Upper lobe of left lung (tissue), 4 donors: ENCODE measurements at regions not wholly inside any gene's neighbourhood (a gene's known extent, or its start where the extent isn't known, plus 50 kb on each side); places are given as distances from the start of the nearest gene placed in this dataset.

Experiments
- POLR2A ChIP-seq, 4 donors: fragments of 450-650 bp; IDR thresholded peaks; one replicate each; pipeline ENCODE4 v1.5.1; 2016 to 2017; ENCODE audit warnings: antibody characterized with exemption in 4 of 4, mild to moderate bottlenecking in 2 of 4
- POLR2AphosphoS5 ChIP-seq, 2 donors: sonication (generic); formaldehyde crosslinking; IDR thresholded peaks; one replicate each; pipeline ENCODE4 v1.5.1; 2017; ENCODE audit warnings: antibody characterized with exemption in 2 of 2
- TF ChIP-seq, protein P1 (sequence below), 6 experiments: fragments of 450-650 bp in 4 of 6; fragments of 200-600 bp in 2 of 6; sonication (generic) in 2 of 6; IDR thresholded peaks; one replicate each; pipeline ENCODE4 v1.5.1; 2016 to 2019; ENCODE audit warnings: antibody characterized with exemption in 6 of 6

DNA sequence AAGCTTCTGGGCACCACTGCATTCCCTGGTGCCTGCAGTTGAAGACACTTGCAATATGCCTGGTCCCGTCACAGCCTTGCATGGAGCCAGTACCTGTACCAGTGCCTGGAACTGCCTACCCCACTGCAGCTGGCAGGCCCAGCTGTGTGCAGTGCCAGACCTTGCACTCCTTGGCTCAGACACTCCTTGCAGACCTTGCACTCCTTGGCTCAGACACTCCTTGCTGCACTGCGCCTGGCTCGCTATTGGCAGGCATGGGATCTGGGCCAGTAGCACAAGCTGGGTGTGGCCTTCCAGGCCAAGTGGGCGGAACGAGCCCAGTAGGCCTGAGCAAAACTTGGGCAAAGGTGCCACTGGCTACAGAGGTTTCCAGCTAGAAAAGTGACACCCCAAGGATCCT is 1189.1 kb downstream of the GRIK2 start:
- TF ChIP-seq POLR2A (IDR thresholded peaks at IDR 0.05) (no peak), POLR2AphosphoS5 (IDR thresholded peaks at IDR 0.05) (no peak)
- TF ChIP-seq, protein P1, sequence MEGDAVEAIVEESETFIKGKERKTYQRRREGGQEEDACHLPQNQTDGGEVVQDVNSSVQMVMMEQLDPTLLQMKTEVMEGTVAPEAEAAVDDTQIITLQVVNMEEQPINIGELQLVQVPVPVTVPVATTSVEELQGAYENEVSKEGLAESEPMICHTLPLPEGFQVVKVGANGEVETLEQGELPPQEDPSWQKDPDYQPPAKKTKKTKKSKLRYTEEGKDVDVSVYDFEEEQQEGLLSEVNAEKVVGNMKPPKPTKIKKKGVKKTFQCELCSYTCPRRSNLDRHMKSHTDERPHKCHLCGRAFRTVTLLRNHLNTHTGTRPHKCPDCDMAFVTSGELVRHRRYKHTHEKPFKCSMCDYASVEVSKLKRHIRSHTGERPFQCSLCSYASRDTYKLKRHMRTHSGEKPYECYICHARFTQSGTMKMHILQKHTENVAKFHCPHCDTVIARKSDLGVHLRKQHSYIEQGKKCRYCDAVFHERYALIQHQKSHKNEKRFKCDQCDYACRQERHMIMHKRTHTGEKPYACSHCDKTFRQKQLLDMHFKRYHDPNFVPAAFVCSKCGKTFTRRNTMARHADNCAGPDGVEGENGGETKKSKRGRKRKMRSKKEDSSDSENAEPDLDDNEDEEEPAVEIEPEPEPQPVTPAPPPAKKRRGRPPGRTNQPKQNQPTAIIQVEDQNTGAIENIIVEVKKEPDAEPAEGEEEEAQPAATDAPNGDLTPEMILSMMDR (IDR thresholded peaks at IDR 0.05) = no peak
